Activated CD4-positive, alpha-beta T cell treated with anti-CD3 and anti-CD28 coated beads, Interleukin-2, amount 50 U/mL, for 24 hours (primary cell): ENCODE measurements at regions not wholly inside any gene's neighbourhood (a gene's known extent, or its start where the extent isn't known, plus 50 kb on each side); places are given as distances from the start of the nearest gene placed in this dataset.

Experiments
- DNase-seq, 2 donors: peaks; one replicate each; pipeline ENCODE4 v3.0.0-alpha.2; 2020; ENCODE audit warnings: low read depth in 1 of 2, low spot score in 1 of 2

DNA sequence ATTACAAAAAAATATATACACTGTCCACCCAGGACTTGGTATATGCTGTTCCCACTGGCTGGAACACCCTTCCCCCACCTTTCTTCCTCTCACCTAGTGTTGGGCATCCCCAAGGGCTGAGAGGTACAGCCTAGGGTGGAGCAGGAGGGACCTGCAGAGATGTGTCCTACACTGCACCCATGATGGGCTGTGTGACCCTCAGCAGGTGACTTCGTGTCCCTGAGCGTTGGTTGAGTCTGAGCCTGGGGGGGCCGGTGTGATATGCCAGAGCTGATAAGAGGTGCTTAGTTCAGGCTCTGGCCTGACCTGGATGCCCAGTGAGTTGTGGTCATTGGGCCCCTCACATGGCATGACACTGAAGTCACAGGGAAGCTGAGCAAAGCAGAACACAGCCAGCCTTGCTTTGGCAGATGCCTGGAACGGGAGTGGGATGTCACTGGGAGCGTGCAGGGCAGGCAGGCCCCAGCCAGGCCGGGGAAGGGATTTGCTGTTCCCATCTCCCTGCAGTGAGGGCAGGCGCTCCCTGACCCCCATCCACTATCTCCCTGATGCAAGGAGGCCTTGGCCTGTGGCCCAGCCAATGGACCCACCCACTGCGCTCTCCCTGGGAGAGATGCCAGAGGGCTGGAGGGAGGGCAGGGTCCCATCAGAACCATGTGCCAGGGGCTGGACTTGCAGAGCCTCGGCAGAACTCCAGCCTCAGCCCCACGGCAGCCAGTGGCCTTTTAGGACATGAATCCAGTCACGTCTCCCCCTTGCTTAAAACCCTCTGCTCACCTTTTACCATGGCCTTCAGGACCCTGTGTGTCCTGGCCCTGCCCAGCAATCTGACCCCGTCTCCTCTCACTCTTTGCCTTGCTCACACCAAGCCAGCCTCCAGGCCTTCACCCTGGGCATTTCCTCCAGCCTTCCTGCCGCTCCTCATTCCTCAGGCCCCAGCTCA lies 138.9 kb downstream of the MN1 start:
- DNase-seq, result no peak

DNA sequence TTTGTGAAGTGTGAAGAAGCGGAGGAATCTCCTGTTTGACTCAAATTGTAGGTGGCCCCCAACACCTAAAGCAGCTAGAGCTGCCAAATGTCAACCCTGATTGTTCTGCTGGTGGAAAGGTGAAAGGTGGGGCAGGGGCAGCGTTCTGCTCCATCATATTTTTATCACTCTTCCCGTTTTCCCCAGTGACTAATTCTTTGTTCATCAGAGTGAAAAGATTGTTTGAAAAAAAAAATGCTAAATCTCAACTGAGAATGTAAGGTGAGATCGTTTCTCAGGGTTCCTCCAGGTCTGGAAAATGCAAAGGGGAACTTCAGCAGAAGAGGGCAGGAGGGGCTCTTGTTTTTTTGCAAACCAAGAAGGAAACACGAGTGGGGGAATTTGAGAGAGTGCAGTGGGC lies 137.7 kb downstream of the MN1 start:
- no peak for DNase-seq

DNA sequence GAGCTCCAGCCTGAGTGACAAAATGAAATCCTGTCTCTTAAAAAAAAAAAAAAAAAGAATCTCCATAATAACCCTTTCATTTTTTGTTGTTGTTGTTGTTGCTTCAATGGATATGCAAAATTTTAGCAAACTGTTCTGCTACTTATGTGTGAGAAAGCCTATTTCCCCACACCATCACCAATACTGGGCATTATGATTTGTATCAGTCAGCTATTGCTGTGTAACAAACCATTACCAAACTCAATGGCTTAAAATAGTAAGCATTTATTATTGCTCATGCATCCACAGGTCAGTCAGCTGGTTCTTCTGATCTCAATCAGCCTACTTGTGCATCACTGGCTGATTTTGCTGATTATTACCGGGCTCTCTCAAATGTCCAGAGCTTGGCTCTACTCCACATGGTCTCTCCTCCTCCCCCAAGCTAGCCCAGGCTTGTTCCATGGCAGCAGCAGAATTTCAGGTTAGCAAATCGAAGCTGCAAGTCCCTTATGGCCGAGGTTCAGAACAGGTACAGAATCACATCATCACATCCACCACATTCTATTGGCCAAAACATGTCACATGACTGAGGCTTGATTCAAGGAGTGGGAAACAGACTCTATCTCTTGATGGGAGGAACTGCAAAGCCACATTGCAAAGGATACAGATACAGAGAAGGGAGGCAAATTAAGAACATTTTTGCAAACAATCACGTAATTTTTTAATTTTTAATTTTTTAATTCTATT lies 135.1 kb downstream of the MN1 start:
- no peak for DNase-seq

DNA sequence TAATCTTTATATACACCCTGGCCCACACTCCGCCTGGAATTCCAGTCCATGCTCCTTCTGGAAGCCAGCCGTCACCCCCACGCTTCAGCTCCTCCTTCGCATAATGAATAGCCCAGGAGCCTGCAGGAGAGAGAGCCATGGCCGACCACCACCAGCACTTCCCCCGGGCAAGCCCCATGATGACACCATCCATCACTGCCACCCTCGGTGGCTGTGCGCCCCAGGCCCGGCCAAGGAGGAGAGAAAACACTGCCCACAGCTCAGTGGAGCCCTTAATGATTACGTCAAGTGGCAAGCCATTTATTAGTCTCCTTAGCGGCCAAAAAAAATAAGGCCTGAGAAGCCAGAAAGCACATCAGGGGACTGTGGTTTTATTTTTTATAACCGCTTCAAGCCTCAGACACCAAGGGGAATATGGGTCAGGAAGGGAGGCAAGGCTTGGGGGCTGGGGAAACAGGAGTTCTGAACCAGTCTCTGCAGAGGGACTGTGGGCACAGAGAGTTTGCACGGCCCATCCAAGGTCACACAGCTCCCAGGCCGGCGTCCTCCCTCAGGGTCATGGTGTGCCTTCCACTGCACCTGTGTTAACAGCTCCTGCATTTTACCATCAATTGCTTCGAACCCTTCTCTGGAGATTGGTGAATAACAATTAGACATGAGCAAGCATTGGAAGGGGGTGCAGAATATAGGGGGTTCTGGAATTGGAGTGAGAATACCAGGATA lies 134.3 kb downstream of the MN1 start:
- no peak for DNase-seq

DNA sequence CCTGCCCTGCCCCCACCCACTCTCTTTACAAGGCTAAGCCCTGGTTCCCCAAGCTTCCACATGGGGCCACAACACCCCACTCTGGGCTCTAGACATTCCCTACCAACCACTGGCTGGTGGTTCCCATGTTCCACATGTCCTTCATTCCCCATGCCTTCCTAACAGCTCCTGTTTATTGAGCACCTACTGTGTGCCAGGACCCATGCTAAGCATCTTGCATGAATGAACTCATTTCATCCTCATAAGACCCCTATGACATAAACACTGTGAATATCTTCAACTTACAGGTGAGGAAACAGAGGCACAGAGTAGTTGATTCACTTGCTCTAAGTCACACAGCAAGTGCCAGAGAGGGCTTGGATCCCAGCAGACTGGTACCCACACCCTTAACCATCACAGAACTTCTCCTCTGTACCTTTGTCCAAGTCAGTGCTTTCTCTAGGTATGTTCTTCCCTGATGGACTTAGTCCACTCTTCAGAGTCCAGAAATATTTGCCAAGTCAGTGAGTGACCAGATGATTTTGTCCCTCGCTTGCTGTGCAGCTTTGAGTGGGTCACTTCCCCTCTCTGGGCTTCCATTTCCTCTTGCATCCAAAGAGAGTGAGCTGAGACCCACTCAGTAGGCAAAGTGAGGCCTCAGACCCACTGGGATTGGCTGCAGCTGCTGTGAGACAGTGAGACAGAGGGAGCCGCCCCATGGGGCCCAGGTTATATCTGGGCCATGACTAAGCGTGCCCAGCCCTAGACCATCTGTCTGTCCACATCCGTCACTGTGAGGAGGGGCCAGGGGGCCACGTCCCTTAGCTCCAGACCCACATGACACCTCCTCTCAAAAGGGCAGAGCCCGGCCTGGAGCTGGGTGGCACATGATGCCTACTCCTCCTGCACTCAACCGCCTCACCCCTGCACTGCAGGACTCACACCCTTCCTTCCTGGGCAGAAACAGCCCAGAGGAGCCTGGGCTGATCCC lies 132.4 kb downstream of the MN1 start:
- no peak for DNase-seq

DNA sequence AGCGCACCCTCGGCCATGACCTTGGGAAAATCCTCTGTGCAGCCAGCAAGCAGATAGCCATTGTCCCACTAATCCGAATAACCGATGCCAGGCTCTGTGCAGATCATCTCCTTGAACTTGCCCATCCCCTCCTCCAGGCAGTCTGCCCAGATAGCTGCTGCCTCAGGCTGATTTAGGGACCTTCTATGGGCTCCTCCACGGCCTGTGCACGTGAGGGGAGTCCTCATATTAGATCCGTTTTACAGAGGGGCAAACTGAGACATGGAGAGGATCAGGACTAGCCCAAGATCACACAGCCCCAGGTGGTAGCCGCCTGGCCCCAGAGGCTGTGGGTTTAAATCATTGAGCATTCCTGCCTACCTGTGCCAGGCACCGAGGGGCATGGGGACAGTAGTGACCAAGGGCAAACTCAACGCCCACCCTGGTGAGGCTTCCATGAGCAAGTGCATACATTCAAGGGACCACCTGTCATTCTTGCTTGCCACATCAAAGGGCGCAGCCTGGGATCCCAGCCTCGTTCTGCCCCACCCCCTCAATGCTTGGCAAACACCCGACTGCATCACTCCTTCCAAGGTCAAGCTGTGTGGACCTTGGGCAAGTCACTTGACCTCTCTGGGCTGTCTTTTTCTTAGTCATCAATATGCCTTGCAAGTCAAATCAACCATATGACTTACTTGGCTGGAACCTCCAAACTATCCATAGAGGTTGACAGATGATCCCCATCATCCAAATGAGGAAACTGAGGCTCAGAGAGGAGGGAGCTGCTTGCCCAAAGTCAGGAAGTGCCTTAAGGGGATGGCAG lies 131.6 kb downstream of the MN1 start:
- no peak for DNase-seq

DNA sequence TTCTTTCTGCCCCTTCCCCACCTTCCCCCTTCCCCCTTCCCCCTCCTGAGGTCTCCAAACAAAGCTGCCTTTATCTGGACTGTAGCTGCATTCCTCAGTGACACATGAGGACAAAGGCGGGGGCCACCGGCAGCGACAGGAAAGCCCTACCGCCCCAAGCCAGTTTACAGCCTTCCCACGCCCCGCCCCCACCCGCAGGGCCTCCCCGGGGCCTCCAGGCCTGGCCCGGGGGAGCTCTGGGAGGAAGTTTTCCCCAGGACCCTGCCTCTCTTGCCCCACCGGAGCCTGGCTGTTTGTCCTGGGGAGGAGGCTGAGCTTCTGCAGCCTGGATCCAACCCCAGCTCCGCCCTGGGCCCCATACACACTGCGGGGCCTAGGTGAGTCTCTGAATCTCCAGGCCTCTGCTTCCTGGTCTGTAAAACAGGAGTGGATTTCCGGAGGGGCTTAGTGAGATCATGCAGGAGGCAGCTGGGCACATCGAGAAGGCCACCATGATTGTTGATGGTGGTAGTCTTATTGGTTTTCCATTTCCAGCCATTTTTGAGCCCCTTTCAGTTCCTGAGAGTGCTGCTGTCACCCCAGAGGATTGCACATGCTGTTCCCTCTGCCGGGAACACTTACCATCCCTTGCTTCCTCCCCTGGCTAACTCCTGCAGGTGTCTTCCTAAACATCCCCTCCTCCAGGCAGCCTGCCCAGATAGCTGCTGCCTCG lies 130.7 kb downstream of the MN1 start:
- no peak for DNase-seq

DNA sequence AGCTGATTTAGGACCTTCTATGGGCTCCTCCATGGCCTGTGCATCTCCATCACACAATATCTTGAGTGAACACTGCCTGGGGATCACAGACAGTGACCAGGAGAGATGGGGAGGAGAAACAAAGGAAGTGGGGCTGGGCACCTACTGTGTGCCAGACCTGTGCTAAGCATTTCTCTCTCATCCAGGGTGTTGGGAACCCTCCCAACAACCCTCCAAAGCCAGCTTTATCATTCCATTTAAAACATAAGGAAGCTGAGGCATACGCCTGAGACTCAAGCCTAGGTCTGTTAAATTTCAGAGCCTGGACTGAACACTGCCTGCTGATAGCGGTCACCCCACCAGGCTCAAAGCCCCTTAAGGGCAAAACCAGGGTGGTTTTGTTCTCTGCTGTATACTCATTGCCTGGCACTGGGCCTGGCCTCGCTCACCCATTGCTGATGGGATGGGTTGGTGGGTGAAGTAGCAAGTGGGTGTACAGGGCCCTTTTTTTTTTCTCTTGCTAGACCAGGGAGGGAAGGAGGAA lies 130.1 kb downstream of the MN1 start:
- DNase-seq, result no peak

DNA sequence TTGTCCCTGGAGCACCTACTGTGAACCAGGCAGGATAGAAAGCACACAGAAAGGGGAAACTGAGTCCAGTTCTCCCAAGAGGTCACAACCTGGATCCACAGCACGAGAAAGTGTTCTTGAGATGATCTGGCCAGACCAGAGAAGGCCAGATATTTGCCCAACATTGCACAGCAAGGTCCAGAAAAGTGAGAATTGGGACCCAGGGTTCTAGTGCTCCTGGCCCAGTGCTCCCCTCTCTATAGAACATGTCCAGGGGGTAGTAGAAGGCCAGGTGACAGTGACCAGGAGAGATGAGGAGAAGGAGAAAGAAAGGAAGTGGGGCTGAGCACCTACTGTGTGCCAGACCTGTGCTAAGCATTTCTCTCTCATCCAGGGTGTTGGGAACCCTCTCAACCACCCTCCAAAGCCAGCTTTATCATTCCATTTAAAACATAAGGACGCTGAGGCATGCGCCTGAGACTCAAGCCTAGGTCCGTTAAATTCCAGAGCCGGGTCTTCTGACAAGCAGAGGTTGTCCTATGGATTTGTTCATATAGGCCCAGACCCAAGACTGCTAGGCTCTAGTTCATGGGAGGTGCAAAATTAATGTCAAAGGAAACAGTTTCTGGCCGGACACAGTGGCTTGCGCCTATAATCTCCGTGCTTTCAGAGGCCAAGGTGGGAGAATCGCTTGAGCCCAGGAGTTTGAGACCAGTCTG lies 128.7 kb downstream of the MN1 start:
- no peak for DNase-seq

DNA sequence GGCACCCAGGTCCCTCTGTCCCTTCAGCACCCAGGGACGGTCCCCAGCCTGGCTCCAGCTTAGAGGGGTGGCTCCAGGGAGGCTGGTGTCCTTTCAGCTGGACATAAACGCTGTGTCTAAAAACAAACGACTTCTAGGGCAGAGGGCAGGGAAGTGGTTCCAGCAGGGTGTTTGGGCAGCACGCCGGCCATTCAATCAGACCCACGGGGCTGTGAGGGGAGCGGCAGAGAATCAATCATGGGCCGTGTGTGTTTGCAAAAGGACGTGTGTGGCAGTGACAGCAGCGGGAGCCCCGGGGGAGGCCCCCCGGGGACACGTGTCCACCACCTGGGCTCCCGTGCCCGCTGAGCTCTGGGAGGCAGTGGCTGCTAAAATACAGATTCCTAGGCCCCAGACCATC lies 127.7 kb downstream of the MN1 start:
- no peak for DNase-seq

DNA sequence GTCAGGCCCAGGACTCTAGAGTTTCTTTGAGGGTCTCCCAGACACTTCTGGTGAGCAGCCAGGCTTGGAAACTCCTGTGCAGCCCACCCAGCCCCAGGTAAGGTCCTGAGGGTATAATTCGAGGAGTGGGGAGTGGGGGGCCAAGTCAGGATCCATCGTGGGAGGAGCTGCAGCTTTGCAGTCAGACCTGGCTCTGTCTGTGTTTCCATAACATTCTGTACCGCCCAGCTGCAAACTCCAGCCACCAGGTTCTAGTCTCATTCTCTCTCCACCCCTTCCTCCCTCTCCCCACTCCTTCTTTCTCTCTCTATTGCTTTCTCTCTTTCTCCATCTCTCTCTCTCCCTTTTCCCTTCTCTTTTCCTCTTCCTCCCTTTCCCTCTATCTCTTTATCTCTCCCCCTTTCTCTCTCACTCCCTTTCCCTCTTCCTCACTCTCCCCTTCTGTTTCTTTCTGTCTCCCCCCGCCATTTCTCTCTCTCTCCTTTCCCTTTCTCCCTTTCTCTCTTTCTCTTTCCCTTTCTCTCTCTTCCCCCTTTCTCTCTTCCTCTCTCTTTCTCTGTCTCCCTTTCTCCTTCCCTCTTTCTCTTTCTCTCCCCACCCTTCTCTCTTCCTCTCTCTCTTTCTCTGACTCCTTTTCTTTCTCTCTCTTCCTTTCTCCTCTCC lies 127.2 kb downstream of the MN1 start:
- DNase-seq, result no peak

DNA sequence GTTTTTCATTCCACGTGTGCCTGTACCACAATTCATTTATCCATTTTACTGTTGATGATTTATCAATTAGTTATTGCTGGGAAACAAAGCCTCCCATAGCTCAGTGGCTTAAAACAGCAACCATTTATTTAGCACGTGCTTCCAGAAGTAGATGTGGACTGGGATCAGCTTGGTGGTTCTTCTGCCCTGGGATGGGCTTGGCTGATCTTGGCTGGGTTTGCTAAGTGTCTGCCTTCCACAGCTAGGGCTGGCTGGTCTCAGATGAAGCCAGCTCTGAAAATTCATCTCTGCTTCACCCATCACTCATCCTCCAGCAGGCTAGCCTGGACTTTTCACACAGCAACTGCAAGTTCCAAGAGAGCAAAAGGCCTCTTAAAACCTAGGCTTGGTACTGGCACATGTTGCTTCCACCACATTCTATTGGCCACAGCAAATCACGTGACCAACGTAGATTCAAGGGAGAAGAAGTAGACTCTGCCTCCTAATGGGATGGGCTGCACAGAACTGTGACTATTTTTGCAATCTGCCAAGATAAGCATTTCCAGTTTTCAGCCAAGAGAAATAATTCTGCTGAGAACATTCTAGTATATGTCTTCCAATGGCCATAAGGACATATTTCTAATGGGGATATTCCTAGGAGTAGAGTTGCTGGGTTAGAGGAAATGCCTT lies 124.9 kb downstream of the MN1 start:
- no peak for DNase-seq

DNA sequence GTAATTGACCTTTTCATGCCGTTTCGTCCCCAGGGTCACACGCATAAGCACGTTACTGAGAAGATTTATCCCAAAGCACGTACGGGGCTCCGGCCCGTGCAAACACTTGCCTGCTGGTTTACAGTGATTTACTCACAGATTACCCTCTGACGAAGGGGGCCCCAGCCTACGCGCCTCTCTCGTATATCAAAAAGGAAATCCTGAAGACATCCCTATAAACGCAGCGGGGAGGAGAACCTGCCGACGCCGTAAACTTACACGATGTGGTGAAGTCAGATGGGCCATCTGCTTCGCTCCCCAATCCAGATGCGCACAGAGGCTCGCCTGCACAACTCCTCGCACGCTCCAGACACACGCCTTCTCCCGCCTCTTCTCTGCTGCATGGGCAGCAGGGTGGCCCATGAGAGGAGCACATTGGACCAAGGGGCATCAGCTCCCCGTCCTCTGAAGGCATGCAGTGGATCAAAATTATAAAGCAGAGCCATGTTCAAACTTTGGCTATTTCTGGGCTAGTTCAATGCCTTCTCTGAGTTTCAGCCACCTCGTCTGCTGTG lies 123.6 kb downstream of the MN1 start:
- no peak for DNase-seq

DNA sequence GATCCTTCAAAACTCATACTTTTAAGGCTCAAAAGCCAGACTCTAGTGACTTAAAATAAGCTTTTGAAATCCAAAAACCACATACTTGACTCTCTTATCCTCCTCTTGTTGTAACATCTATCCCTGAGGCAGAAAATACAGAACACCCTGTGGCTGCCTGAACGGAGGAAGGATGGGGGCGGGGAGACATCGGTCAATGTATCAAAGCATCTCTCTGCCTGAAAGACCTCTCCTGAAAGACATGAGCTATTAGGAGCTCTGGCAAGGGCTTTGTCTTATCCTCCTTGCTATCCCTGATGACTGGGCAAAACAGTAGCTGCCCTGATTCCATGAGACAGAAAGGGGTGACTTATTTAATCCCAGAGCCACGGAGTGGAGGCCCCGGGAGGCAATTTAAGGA lies 122.4 kb downstream of the MN1 start:
- no peak for DNase-seq

DNA sequence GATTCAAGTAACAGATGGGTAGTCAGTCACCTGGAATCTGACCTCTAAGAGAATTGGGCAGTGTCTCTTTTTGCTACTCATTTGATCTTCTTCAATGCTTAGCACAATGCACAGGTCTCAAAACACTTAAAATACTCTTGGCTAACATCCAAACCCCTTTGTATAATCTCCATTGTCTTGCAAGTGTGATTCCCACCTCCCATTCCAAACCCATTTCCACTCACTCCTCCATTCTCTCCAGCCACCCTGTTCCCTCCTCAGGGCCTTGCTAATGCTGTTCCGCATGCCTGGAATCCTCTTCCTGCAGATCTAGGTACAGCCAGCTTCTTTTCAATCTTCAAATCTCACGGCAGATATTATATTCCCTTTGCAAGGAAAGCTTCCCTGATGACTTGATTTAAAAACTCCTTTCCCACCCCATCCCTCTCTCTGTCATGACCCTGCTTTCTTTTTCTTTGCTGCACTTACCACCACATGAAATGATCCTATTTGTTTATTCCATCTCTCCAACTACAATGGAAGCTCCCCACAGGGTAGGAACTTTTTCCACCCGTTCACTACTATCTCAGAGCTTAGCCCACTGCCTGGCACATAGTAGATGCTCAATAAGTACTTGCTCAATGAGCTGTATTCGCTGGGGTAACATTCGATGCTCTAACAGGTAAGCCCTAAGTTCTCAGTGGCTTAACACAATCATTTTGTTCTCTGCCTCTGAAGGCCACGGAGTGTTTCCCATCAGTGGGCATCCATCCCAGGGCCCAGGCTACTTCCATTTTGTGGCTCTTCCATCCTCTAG lies 121.7 kb downstream of the MN1 start:
- no peak for DNase-seq

DNA sequence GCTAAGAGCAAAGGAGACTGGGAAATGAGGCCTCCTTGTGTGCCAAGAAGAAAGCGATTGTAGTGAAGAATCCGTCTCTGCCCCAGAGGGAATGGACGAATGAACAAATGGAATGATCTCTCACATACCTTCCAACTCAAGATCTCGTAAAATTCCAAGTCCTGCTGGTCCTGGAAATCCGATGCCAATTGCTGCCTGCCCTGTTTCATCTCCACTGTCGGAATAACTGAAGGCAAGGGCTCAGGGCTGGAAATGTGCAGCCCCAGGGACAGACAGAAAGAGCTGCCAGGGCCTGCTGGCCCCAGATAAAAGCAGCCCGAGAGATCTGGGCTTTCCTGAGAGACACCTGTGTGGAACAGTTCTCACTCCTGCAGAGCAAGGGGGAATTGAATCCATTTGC lies 120.9 kb downstream of the MN1 start:
- DNase-seq, result no peak
